A549 (cell line): ENCODE measurements at regions not wholly inside any gene's neighbourhood (a gene's known extent, or its start where the extent isn't known, plus 50 kb on each side); places are given as distances from the start of the nearest gene placed in this dataset.

ENCODE experiments used
- EP300 ChIP-seq, 2 experiments: fragments of >200 bp; sonication (Bioruptor Twin); formaldehyde crosslinking; IDR thresholded peaks; 2 replicates in 1 of 2; 3 replicates in 1 of 2; pipeline ENCODE4 v1.6.1; 2016 to 2017
- MAFK ChIP-seq: fragments of 450-650 bp; IDR thresholded peaks from 2 replicates; pipeline ENCODE4 v1.6.1; 2014; ENCODE audit not compliant: partially characterized antibody
- MYC ChIP-seq: IDR thresholded peaks from 2 replicates; pipeline ENCODE4 v1.6.1; 2012; ENCODE audit warnings: mild to moderate bottlenecking, inconsistent platforms, low read length, improper control_type of control experiment, borderline replicate concordance
- POLR2A ChIP-seq: IDR thresholded peaks from 2 replicates; pipeline ENCODE4 v1.6.1; 2012; ENCODE audit warnings: mild to moderate bottlenecking, low read length
- RAD21 ChIP-seq, 2 experiments: fragments of >200 bp in 1 of 2; sonication (Bioruptor Twin) in 1 of 2; formaldehyde crosslinking in 1 of 2; IDR thresholded peaks in 1 of 2; conservative IDR thresholded peaks in 1 of 2; 2 replicates in 1 of 2; 3 replicates in 1 of 2; pipeline ENCODE4 v1.6.1; 2012 to 2018; ENCODE audit warnings: inconsistent platforms in 1 of 2
- RNF2 ChIP-seq: fragments of 200-600 bp; sonication (generic); IDR thresholded peaks from 2 replicates; pipeline ENCODE4 v1.6.1; 2016; ENCODE audit warnings: low read depth, mild to moderate bottlenecking, antibody characterized with exemption, moderate library complexity, borderline replicate concordance
- ZFP36 ChIP-seq: fragments of 450-650 bp; IDR thresholded peaks from 2 replicates; pipeline ENCODE4 v1.6.1; 2014; ENCODE audit warnings: borderline replicate concordance; ENCODE audit not compliant: partially characterized antibody
- TF ChIP-seq, protein P1 (sequence below): fragments of >200 bp; sonication (Bioruptor Twin); formaldehyde crosslinking; IDR thresholded peaks from 3 replicates; pipeline ENCODE4 v1.5.1; 2016
- TF ChIP-seq, protein P2 (sequence below): fragments of 450-650 bp; IDR thresholded peaks from 2 replicates; pipeline ENCODE4 v1.6.1; 2014; ENCODE audit warnings: antibody characterized with exemption
- TF ChIP-seq, protein P3 (sequence below): IDR thresholded peaks from 2 replicates; pipeline ENCODE4 v1.6.1; 2012
- TF ChIP-seq, protein P4 (sequence below): fragments of 200-600 bp; sonication (generic); IDR thresholded peaks from 2 replicates; pipeline ENCODE4 v1.6.1; 2016; ENCODE audit warnings: antibody characterized with exemption, mild to moderate bottlenecking, moderate library complexity

DNA sequence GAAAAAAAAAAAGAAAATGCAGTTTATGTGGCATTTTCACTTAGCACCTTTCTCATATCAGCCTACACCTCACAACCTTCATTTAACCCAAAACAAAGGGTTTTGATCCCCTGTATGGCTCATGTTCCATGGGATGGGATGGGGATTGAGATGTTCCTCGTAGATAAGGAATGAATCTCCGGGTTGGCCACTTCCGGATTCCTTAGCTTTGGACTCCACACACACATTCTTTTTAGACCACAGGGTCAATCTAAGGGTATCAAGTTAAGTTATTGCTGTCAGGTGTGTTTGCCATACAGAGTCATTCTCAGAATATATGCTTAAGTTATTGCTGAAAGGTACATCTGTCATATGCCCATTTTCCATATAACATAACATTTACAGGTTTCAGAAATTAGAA, 301.4 kb upstream of the TGFBR2 start:
- TF ChIP-seq MYC, result no peak
- TF ChIP-seq, protein P1, sequence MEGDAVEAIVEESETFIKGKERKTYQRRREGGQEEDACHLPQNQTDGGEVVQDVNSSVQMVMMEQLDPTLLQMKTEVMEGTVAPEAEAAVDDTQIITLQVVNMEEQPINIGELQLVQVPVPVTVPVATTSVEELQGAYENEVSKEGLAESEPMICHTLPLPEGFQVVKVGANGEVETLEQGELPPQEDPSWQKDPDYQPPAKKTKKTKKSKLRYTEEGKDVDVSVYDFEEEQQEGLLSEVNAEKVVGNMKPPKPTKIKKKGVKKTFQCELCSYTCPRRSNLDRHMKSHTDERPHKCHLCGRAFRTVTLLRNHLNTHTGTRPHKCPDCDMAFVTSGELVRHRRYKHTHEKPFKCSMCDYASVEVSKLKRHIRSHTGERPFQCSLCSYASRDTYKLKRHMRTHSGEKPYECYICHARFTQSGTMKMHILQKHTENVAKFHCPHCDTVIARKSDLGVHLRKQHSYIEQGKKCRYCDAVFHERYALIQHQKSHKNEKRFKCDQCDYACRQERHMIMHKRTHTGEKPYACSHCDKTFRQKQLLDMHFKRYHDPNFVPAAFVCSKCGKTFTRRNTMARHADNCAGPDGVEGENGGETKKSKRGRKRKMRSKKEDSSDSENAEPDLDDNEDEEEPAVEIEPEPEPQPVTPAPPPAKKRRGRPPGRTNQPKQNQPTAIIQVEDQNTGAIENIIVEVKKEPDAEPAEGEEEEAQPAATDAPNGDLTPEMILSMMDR, result no peak
- TF ChIP-seq, protein P2, sequence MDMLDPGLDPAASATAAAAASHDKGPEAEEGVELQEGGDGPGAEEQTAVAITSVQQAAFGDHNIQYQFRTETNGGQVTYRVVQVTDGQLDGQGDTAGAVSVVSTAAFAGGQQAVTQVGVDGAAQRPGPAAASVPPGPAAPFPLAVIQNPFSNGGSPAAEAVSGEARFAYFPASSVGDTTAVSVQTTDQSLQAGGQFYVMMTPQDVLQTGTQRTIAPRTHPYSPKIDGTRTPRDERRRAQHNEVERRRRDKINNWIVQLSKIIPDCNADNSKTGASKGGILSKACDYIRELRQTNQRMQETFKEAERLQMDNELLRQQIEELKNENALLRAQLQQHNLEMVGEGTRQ, result no peak
- TF ChIP-seq RNF2, result no peak
- TF ChIP-seq, protein P3, sequence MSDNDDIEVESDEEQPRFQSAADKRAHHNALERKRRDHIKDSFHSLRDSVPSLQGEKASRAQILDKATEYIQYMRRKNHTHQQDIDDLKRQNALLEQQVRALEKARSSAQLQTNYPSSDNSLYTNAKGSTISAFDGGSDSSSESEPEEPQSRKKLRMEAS, result no peak
- TF ChIP-seq POLR2A, result no peak
- TF ChIP-seq, protein P4, sequence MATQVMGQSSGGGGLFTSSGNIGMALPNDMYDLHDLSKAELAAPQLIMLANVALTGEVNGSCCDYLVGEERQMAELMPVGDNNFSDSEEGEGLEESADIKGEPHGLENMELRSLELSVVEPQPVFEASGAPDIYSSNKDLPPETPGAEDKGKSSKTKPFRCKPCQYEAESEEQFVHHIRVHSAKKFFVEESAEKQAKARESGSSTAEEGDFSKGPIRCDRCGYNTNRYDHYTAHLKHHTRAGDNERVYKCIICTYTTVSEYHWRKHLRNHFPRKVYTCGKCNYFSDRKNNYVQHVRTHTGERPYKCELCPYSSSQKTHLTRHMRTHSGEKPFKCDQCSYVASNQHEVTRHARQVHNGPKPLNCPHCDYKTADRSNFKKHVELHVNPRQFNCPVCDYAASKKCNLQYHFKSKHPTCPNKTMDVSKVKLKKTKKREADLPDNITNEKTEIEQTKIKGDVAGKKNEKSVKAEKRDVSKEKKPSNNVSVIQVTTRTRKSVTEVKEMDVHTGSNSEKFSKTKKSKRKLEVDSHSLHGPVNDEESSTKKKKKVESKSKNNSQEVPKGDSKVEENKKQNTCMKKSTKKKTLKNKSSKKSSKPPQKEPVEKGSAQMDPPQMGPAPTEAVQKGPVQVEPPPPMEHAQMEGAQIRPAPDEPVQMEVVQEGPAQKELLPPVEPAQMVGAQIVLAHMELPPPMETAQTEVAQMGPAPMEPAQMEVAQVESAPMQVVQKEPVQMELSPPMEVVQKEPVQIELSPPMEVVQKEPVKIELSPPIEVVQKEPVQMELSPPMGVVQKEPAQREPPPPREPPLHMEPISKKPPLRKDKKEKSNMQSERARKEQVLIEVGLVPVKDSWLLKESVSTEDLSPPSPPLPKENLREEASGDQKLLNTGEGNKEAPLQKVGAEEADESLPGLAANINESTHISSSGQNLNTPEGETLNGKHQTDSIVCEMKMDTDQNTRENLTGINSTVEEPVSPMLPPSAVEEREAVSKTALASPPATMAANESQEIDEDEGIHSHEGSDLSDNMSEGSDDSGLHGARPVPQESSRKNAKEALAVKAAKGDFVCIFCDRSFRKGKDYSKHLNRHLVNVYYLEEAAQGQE, result no peak
- TF ChIP-seq MAFK, result no peak
- TF ChIP-seq RAD21 (conservative IDR thresholded peaks at IDR 0.05 in 1 of 2, IDR thresholded peaks at IDR 0.05 in 1 of 2), result no peak
- TF ChIP-seq EP300 (IDR thresholded peaks at IDR 0.05), result no peak
- TF ChIP-seq ZFP36, result no peak
